HEK293 (cell line): ENCODE measurements at regions not wholly inside any gene's neighbourhood (a gene's known extent, or its start where the extent isn't known, plus 50 kb on each side); places are given as distances from the start of the nearest gene placed in this dataset.

Source experiments
- CTCF ChIA-PET: fragments of 350-600 bp; formaldehyde crosslinking; extraction: SDS; loops from one replicate; lab custom pipeline; 2021; ENCODE audit warnings: antibody characterized with exemption; lab: Yijun Ruan, JAX
- POLR2A ChIA-PET: fragments of 300-600 bp; formaldehyde crosslinking; extraction: SDS; loops from one replicate; lab custom pipeline; 2020; ENCODE audit warnings: antibody characterized with exemption, inconsistent platforms; lab: Yijun Ruan, JAX
- H3K27ac ChIP-seq: fragments of 200-500 bp; sonication (Bioruptor generic); 2 replicates; pipeline ENCODE4 v1.5.1; 2014; ENCODE audit warnings: low read depth, low read length, control low read depth, inconsistent platforms; ENCODE audit errors: extremely low read depth
- H3K36me3 ChIP-seq, 2 experiments: fragments of 200-500 bp in 1 of 2; sonication (Bioruptor generic) in 1 of 2; 1 replicate in 1 of 2; 2 replicates in 1 of 2; pipeline ENCODE4 v1.5.1; 2014 to 2017; ENCODE audit warnings: inconsistent platforms in 2 of 2, low read length in 2 of 2; ENCODE audit not compliant: control insufficient read depth in 2 of 2, insufficient read depth in 1 of 2
- H3K4me1 ChIP-seq: fragments of 200-500 bp; sonication (Bioruptor generic); 2 replicates; pipeline ENCODE4 v1.5.1; 2014; ENCODE audit warnings: mild to moderate bottlenecking, low read length, inconsistent platforms; ENCODE audit not compliant: control insufficient read depth, insufficient read depth
- H3K4me3 ChIP-seq: 2 replicates; pipeline ENCODE4 v1.5.1; 2011; ENCODE audit warnings: low read depth, mild to moderate bottlenecking, control low read depth, low read length, moderate library complexity
- H3K9me3 ChIP-seq: fragments of 200-500 bp; sonication (Bioruptor generic); 2 replicates; pipeline ENCODE4 v1.5.1; 2014; ENCODE audit warnings: low read depth, low read length, inconsistent platforms; ENCODE audit not compliant: control insufficient read depth, insufficient read depth
- BCL6B ChIP-seq: fragments of 450-650 bp; formaldehyde crosslinking; IDR thresholded peaks from 2 replicates; pipeline ENCODE4 v1.5.1; 2017; ENCODE audit warnings: missing biosample characterization, missing genetic modification characterization
- GFI1B ChIP-seq: fragments of 450-650 bp; formaldehyde crosslinking; IDR thresholded peaks from 2 replicates; pipeline ENCODE4 v1.5.1; 2016; ENCODE audit warnings: missing biosample characterization, missing genetic modification characterization
- HOXD13 ChIP-seq: sonication (generic); formaldehyde crosslinking; IDR thresholded peaks from 2 replicates; pipeline ENCODE4 v1.8.0; 2022; ENCODE audit warnings: missing genetic modification reagents, borderline replicate concordance
- IKZF3 ChIP-seq: fragments of 450-650 bp; IDR thresholded peaks from 2 replicates; pipeline ENCODE4 v1.5.0; 2018; ENCODE audit warnings: missing biosample characterization, mild to moderate bottlenecking, missing genetic modification characterization, moderate library complexity
- KLF10 ChIP-seq: fragments of 450-650 bp; IDR thresholded peaks from 2 replicates; pipeline ENCODE4 v1.5.1; 2018; ENCODE audit warnings: missing biosample characterization, mild to moderate bottlenecking, missing genetic modification characterization
- SALL2 ChIP-seq: fragments of 450-650 bp; formaldehyde crosslinking; IDR thresholded peaks from 2 replicates; pipeline ENCODE4 v1.5.0; 2017; ENCODE audit warnings: missing biosample characterization, mild to moderate bottlenecking, missing genetic modification characterization, borderline replicate concordance
- SCRT1 ChIP-seq: fragments of 450-650 bp; formaldehyde crosslinking; IDR thresholded peaks from 2 replicates; pipeline ENCODE4 v1.5.1; 2016; ENCODE audit warnings: missing biosample characterization, missing genetic modification characterization, borderline replicate concordance
- TRIM28 ChIP-seq: IDR thresholded peaks from 2 replicates; pipeline ENCODE4 v1.6.1; 2011; ENCODE audit warnings: low read length, control low read depth, borderline replicate concordance
- YY2 ChIP-seq: fragments of 450-650 bp; formaldehyde crosslinking; IDR thresholded peaks from 2 replicates; pipeline ENCODE4 v1.5.1; 2016; ENCODE audit warnings: missing biosample characterization, missing genetic modification characterization
- ZBTB11 ChIP-seq: fragments of 450-650 bp; formaldehyde crosslinking; conservative IDR thresholded peaks from 2 replicates; pipeline ENCODE4 v1.5.1; 2016; ENCODE audit warnings: low read depth, missing biosample characterization, missing genetic modification characterization
- ZBTB17 ChIP-seq: fragments of 450-650 bp; formaldehyde crosslinking; IDR thresholded peaks from 2 replicates; pipeline ENCODE4 v1.5.1; 2016; ENCODE audit warnings: missing biosample characterization, missing genetic modification characterization
- ZBTB21 ChIP-seq: fragments of 450-650 bp; formaldehyde crosslinking; IDR thresholded peaks from 2 replicates; pipeline ENCODE4 v1.5.1; 2017; ENCODE audit warnings: missing biosample characterization, missing genetic modification characterization
- ZBTB8A ChIP-seq: fragments of 450-650 bp; formaldehyde crosslinking; IDR thresholded peaks from 2 replicates; pipeline ENCODE4 v1.5.1; 2016; ENCODE audit warnings: missing biosample characterization, missing genetic modification characterization
- ZFP69B ChIP-seq: fragments of 450-650 bp; formaldehyde crosslinking; IDR thresholded peaks from 2 replicates; pipeline ENCODE4 v1.5.1; 2016; ENCODE audit warnings: missing biosample characterization, missing genetic modification characterization
- ZNF311 ChIP-seq: fragments of 450-650 bp; formaldehyde crosslinking; IDR thresholded peaks from 2 replicates; pipeline ENCODE4 v1.5.1; 2017; ENCODE audit warnings: missing biosample characterization, missing genetic modification characterization, borderline replicate concordance
- ZNF335 ChIP-seq: fragments of 450-650 bp; formaldehyde crosslinking; conservative IDR thresholded peaks from 2 replicates; pipeline ENCODE4 v1.5.1; 2016; ENCODE audit warnings: missing biosample characterization, missing genetic modification characterization
- ZNF394 ChIP-seq: fragments of 450-650 bp; formaldehyde crosslinking; IDR thresholded peaks from 2 replicates; pipeline ENCODE4 v1.5.1; 2016; ENCODE audit warnings: missing biosample characterization, missing genetic modification characterization, mild to moderate bottlenecking, moderate library complexity, borderline replicate concordance
- ZNF404 ChIP-seq: fragments of 450-650 bp; formaldehyde crosslinking; IDR thresholded peaks from 2 replicates; pipeline ENCODE4 v1.5.1; 2017; ENCODE audit warnings: missing biosample characterization, missing genetic modification characterization
- ZNF416 ChIP-seq: fragments of 450-650 bp; formaldehyde crosslinking; IDR thresholded peaks from 2 replicates; pipeline ENCODE4 v1.5.1; 2016; ENCODE audit warnings: missing biosample characterization, missing genetic modification characterization
- ZNF544 ChIP-seq: fragments of 450-650 bp; formaldehyde crosslinking; IDR thresholded peaks from 2 replicates; pipeline ENCODE4 v1.5.0; 2017; ENCODE audit warnings: missing biosample characterization, missing genetic modification characterization
- ZNF548 ChIP-seq: fragments of 450-650 bp; formaldehyde crosslinking; IDR thresholded peaks from 2 replicates; pipeline ENCODE4 v1.5.1; 2016; ENCODE audit warnings: missing biosample characterization, missing genetic modification characterization
- ZNF549 ChIP-seq: fragments of 450-650 bp; IDR thresholded peaks from 2 replicates; pipeline ENCODE4 v1.5.1; 2018; ENCODE audit warnings: missing biosample characterization, missing genetic modification characterization, mild to moderate bottlenecking, inconsistent platforms, moderate library complexity
- ZNF621 ChIP-seq: fragments of 450-650 bp; formaldehyde crosslinking; IDR thresholded peaks from 2 replicates; pipeline ENCODE4 v1.5.1; 2017; ENCODE audit warnings: missing biosample characterization, missing genetic modification characterization
- ZNF623 ChIP-seq: fragments of 450-650 bp; formaldehyde crosslinking; IDR thresholded peaks from 2 replicates; pipeline ENCODE4 v1.5.1; 2016; ENCODE audit warnings: missing biosample characterization, missing genetic modification characterization
- ZNF654 ChIP-seq: fragments of 450-650 bp; formaldehyde crosslinking; IDR thresholded peaks from 2 replicates; pipeline ENCODE4 v1.5.1; 2016; ENCODE audit warnings: low read depth, missing biosample characterization, missing genetic modification characterization
- ZNF677 ChIP-seq: fragments of 450-650 bp; IDR thresholded peaks from 2 replicates; pipeline ENCODE4 v1.5.0; 2018; ENCODE audit warnings: missing biosample characterization, mild to moderate bottlenecking, missing genetic modification characterization, moderate library complexity
- ZNF791 ChIP-seq: fragments of 450-650 bp; formaldehyde crosslinking; IDR thresholded peaks from 2 replicates; pipeline ENCODE4 v1.5.1; 2016; ENCODE audit warnings: missing biosample characterization, missing genetic modification characterization
- ZNF830 ChIP-seq: fragments of 450-650 bp; IDR thresholded peaks from 2 replicates; pipeline ENCODE4 v1.5.0; 2018; ENCODE audit warnings: missing biosample characterization, missing genetic modification characterization, low read depth, mild to moderate bottlenecking, moderate library complexity
- ZXDB ChIP-seq: fragments of 450-650 bp; formaldehyde crosslinking; IDR thresholded peaks from 2 replicates; pipeline ENCODE4 v1.5.1; 2016; ENCODE audit warnings: missing biosample characterization, missing genetic modification characterization
- TF ChIP-seq, protein P1 (sequence below): fragments of 450-650 bp; formaldehyde crosslinking; IDR thresholded peaks from 2 replicates; pipeline ENCODE4 v1.5.1; 2016; ENCODE audit warnings: missing biosample characterization, missing genetic modification characterization
- TF ChIP-seq, protein P2 (sequence below): fragments of 450-650 bp; formaldehyde crosslinking; IDR thresholded peaks from 2 replicates; pipeline ENCODE4 v1.5.1; 2016; ENCODE audit warnings: missing biosample characterization, missing genetic modification characterization

DNA sequence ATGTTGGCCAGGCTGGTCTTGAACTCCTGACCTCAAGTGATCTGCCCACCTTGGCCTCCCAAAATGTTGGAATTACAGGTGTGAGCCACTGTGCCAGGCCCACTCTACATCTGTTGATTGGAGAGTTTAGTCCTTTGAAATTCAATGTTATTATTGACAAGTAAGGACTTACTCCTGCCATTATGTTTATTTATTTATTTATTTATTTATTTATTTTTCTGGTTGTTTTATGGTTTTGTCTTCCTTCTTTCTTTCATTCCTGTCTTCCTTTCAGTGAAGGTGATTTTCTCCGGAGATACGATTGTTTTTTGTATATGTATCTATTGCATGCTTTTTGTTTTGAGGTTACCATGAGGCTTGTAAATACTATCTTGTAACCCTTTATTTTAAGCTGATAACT lies 602.6 kb downstream of the EPM2A start (continued):
- TF ChIP-seq BCL6B (tag by site-specific recombination) (no peak), ZBTB21 (tag by site-specific recombination) (no peak), ZFP69B (tag by site-specific recombination) (no peak), SALL2 (no peak), ZBTB17 (tag by site-specific recombination) (no peak), ZXDB (tag by site-specific recombination) (no peak), ZNF621 (no peak), ZNF544 (tag by site-specific recombination) (no peak), ZBTB8A (tag by site-specific recombination) (0 out of 2 replicates have a peak, but pooled peaks have one; percentile 13), ZBTB11 (tag by site-specific recombination) (peak; percentile 29; the same call in 1 of the 2 replicates), ZNF416 (tag by site-specific recombination) (no peak), YY2 (tag by site-specific recombination) (no peak), ZNF791 (tag by site-specific recombination) (no peak), ZNF623 (tag by site-specific recombination) (0 out of 2 replicates have a peak, but pooled peaks have one; percentile 20), IKZF3 (no peak), ZNF335 (tag by site-specific recombination) (no peak), GFI1B (tag by site-specific recombination) (no peak), SCRT1 (tag by site-specific recombination) (no peak), ZNF549 (tag by site-specific recombination) (no peak), ZNF394 (tag by site-specific recombination) (peak; percentile 66; the same call in 1 of the 2 replicates), ZNF830 (tag by site-specific recombination) (no peak), HOXD13 (CRISPR knock-in tag) (no peak), KLF10 (tag by site-specific recombination) (no peak)
- TF ChIP-seq, protein P1, sequence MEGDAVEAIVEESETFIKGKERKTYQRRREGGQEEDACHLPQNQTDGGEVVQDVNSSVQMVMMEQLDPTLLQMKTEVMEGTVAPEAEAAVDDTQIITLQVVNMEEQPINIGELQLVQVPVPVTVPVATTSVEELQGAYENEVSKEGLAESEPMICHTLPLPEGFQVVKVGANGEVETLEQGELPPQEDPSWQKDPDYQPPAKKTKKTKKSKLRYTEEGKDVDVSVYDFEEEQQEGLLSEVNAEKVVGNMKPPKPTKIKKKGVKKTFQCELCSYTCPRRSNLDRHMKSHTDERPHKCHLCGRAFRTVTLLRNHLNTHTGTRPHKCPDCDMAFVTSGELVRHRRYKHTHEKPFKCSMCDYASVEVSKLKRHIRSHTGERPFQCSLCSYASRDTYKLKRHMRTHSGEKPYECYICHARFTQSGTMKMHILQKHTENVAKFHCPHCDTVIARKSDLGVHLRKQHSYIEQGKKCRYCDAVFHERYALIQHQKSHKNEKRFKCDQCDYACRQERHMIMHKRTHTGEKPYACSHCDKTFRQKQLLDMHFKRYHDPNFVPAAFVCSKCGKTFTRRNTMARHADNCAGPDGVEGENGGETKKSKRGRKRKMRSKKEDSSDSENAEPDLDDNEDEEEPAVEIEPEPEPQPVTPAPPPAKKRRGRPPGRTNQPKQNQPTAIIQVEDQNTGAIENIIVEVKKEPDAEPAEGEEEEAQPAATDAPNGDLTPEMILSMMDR, result no peak

GRCh38 chr6:145135702-145136101 lies 599.6 kb downstream of the EPM2A start:
- POLR2A ChIA-PET, result no interaction called here
- CTCF ChIA-PET, result no interaction called here

More at GRCh38 chr6:145135702-145136101, 599.6 kb downstream of the EPM2A start:
- TF ChIP-seq ZNF404, result no peak
- TF ChIP-seq, protein P2, sequence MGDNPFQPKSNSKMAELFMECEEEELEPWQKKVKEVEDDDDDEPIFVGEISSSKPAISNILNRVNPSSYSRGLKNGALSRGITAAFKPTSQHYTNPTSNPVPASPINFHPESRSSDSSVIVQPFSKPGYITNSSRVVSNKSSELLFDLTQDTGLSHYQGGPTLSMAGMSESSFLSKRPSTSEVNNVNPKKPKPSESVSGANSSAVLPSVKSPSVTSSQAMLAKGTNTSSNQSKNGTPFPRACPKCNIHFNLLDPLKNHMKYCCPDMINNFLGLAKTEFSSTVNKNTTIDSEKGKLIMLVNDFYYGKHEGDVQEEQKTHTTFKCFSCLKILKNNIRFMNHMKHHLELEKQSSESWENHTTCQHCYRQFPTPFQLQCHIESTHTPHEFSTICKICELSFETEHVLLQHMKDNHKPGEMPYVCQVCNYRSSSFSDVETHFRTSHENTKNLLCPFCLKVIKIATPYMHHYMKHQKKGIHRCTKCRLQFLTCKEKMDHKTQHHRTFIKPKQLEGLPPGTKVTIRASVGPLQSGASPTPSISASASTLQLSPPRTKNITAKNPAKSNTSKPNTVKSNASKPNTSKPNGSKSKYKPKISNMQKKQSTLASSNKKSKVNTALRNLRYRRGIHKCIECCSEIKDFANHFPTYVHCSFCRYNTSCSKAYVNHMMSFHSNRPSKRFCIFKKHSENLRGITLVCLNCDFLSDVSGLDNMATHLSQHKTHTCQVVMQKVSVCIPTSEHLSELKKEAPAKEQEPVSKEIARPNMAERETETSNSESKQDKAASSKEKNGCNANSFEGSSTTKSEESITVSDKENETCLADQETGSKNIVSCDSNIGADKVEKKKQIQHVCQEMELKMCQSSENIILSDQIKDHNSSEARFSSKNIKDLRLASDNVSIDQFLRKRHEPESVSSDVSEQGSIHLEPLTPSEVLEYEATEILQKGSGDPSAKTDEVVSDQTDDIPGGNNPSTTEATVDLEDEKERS (tag by site-specific recombination), result no peak
- TF ChIP-seq ZNF654 (tag by site-specific recombination), result no peak
- no peak for TF ChIP-seq TRIM28
- TF ChIP-seq ZNF548, result no peak
- TF ChIP-seq ZNF311, result no peak
- no peak for TF ChIP-seq ZNF677 (tag by site-specific recombination)
- Histone ChIP-seq H3K9me3 (no peaks in the 10 kb centered on the region), H3K4me3 (no peak overlapping the region), H3K4me1 (no peaks in the 10 kb centered on the region), H3K27ac (no peak overlapping the region), H3K36me3 (no peaks in the 10 kb centered on the region)
